Activated naive CD4-positive, alpha-beta T cell treated with anti-CD3 and anti-CD28 coated beads for 36 hours (primary cell): ENCODE measurements at regions not wholly inside any gene's neighbourhood (a gene's known extent, or its start where the extent isn't known, plus 50 kb on each side); places are given as distances from the start of the nearest gene placed in this dataset. TPM values are rescaled to one million over a fixed set of nuclear protein-coding genes. Genes with fewer than 3 reads are reported as not detected.

Experiments
- CTCF ChIA-PET: fragments of 350-600 bp; sonication (Branson Sonifier 250); formaldehyde crosslinking; loops from one replicate; lab custom pipeline; 2021; ENCODE audit warnings: antibody characterized with exemption; lab: Charles Lee
- DNase-seq: peaks from one replicate; pipeline ENCODE4 v3.0.0-alpha.2; 2020
- H3K27ac Mint-ChIP-seq: one replicate; pipeline ENCODE4 v1.8.0; 2021; ENCODE audit warnings: mild to moderate bottlenecking, mixed read lengths
- H3K27me3 Mint-ChIP-seq: one replicate; pipeline ENCODE4 v1.8.0; 2021; ENCODE audit warnings: low read depth, mixed read lengths
- H3K36me3 Mint-ChIP-seq: one replicate; pipeline ENCODE4 v1.8.0; 2021; ENCODE audit warnings: low read depth, mixed read lengths
- H3K4me1 Mint-ChIP-seq: one replicate; pipeline ENCODE4 v1.8.0; 2021; ENCODE audit warnings: low read depth, mixed read lengths
- H3K4me3 Mint-ChIP-seq: one replicate; pipeline ENCODE4 v1.8.0; 2021; ENCODE audit warnings: mild to moderate bottlenecking, moderate library complexity, mixed read lengths
- H3K9me3 Mint-ChIP-seq: one replicate; pipeline ENCODE4 v1.8.0; 2021; ENCODE audit warnings: mixed read lengths
- intact Hi-C: fragments of 100-400 bp; cut with micrococcal nuclease; formaldehyde crosslinking; loops from one replicate; pipeline ENCODE4 v1.15.1; 2023
- microRNA-seq: library from miRNA; unstranded; fragments of <30 nt; microRNA quantifications from one replicate; pipeline ENCODE4 v1.2.0, GENCODE V29; 2022; ENCODE audit warnings: borderline microRNAs expressed, borderline replicate concordance

DNA sequence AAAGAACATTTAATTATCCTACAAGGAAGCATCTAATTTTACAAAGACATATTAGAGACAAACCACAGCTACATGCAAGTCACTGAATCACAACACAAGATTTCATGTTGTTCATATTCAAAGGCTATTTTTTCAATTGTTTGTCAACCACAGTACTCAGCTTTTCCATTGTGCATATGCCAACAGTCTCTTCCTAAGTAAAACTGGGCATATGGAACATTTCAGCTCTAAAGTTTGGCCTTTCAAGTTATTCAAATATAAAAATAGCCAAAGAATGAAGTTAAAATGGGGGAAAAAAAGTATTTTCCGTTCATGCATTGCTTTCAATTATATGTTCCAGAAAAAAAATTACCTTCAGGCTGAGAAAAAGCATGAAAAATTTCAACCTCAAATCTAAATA lies 537.9 kb downstream of the PLXDC2 start:
- H3K36me3 Mint-ChIP-seq, result no peaks in the 10 kb centered on the region
- peaks cover 12% of the 10 kb centered on the region for H3K9me3 Mint-ChIP-seq
- H3K4me1 Mint-ChIP-seq, result no peaks in the 10 kb centered on the region
- no peaks in the 10 kb centered on the region for H3K27me3 Mint-ChIP-seq
- intact Hi-C loops, result no loop called here
- CTCF ChIA-PET, result no interaction called here
- no peak overlapping the region for H3K4me3 Mint-ChIP-seq
- DNase-seq, result no peak
- H3K27ac Mint-ChIP-seq, result no peak overlapping the region

DNA sequence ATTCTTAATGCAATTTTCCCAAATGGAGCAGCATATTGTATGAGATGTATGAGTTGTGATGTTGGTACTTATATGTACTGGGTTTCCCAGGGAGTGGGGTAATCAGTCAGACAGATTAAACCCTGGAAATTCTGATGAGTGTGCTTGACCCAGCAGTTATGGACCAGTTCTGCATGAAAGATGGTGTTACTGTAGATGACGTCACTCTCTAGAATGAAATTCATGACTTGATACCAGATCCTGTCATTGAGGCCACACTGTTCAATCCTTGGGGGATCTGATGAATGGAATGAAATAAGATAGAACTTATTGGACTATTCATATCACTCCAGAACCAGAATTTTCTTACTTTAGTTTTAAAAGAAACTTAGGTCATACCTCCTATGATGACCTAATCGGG lies 534.3 kb downstream of the PLXDC2 start:
- no peak overlapping the region for H3K27ac Mint-ChIP-seq
- no peaks in the 10 kb centered on the region for H3K36me3 Mint-ChIP-seq
- intact Hi-C loops, result no loop called here
- no peaks in the 10 kb centered on the region for H3K27me3 Mint-ChIP-seq
- peaks cover 9% of the 10 kb centered on the region for H3K9me3 Mint-ChIP-seq
- no peak for DNase-seq
- CTCF ChIA-PET, result no interaction called here
- no peak overlapping the region for H3K4me3 Mint-ChIP-seq
- H3K4me1 Mint-ChIP-seq, result no peaks in the 10 kb centered on the region

DNA sequence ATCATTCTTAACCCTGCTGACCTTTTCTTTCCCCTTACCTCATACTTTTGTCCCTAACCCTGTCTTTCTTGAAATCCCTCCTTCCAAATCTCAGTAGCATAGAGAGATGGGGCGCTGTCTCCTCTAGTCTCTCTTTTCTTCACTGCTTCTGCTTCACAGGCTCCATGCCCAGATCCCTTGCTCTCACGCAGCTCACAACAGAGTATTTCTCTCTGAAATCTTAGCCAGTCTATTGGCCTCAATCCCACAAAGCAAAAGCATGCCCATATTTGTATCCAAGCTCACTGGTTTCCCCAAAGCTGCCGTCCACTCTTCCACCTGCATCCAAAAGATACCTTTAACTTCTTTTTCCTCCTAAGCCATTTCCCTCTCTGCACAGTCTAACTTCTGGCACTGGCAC lies 526.8 kb downstream of the PLXDC2 start:
- intact Hi-C loops, result no loop called here
- no peak overlapping the region for H3K27ac Mint-ChIP-seq
- DNase-seq, result no peak
- no peaks in the 10 kb centered on the region for H3K27me3 Mint-ChIP-seq
- no peaks in the 10 kb centered on the region for H3K4me1 Mint-ChIP-seq
- peaks cover 6% of the 10 kb centered on the region for H3K9me3 Mint-ChIP-seq
- no peak overlapping the region for H3K4me3 Mint-ChIP-seq
- CTCF ChIA-PET, result no interaction called here
- no peaks in the 10 kb centered on the region for H3K36me3 Mint-ChIP-seq

Small RNA genes in the stretch of these regions (microRNA-seq; reads per million reads assigned to microRNA genes)
- gene MIR4675, result not detected
